A673 (cell line): ENCODE measurements at regions not wholly inside any gene's neighbourhood (a gene's known extent, or its start where the extent isn't known, plus 50 kb on each side); places are given as distances from the start of the nearest gene placed in this dataset.

Experiments
- BruUV-seq: library from RNA; stranded (reverse); fragments of 400-500 nt; replicated peaks from 2 replicates; lab custom pipeline; 2021; lab: Mats Ljungman, UMichigan
- CTCF ChIA-PET: fragments of 300-600 bp; sonication (Branson Sonifier 250); formaldehyde crosslinking; loops from one replicate; lab custom pipeline; 2022; ENCODE audit warnings: antibody characterized with exemption; lab: Charles Lee
- POLR2A ChIA-PET: fragments of 300-600 bp; sonication (Branson Sonifier 250); formaldehyde crosslinking; loops from one replicate; lab custom pipeline; 2022; ENCODE audit warnings: antibody characterized with exemption; ENCODE audit not compliant: low non-redundant PET; lab: Charles Lee
- DNase-seq: peaks from one replicate; pipeline ENCODE4 v3.0.0-alpha.2; 2015; ENCODE audit warnings: low spot score
- H3K27ac ChIP-seq: fragments of 200-600 bp; sonication (generic); 2 replicates; pipeline ENCODE4 v1.5.1; 2016; ENCODE audit warnings: mixed run types, low read depth, mild to moderate bottlenecking, mixed read lengths, antibody characterized with exemption, low read length; ENCODE audit not compliant: poor library complexity, severe bottlenecking
- H3K27me3 ChIP-seq: fragments of 200-600 bp; sonication (generic); replicated peaks from 2 replicates; pipeline ENCODE4 v1.6.1; 2017; ENCODE audit warnings: mixed run types, low read depth, mild to moderate bottlenecking, mixed read lengths, antibody characterized with exemption, low read length; ENCODE audit not compliant: insufficient read depth, poor library complexity
- H3K36me3 ChIP-seq: fragments of 200-600 bp; sonication (generic); 2 replicates; pipeline ENCODE4 v1.6.1; 2016; ENCODE audit warnings: mixed run types, mild to moderate bottlenecking, mixed read lengths, antibody characterized with exemption, low read length; ENCODE audit not compliant: insufficient read depth, poor library complexity, severe bottlenecking
- H3K4me1 ChIP-seq: fragments of 200-600 bp; sonication (generic); 2 replicates; pipeline ENCODE4 v1.6.1; 2017; ENCODE audit warnings: mixed run types, mild to moderate bottlenecking, mixed read lengths, antibody characterized with exemption, low read length; ENCODE audit not compliant: insufficient read depth, poor library complexity, severe bottlenecking
- H3K4me3 ChIP-seq: fragments of 200-600 bp; sonication (generic); 2 replicates; pipeline ENCODE4 v1.5.1; 2016; ENCODE audit warnings: low read depth, mixed run types, mild to moderate bottlenecking, mixed read lengths, low read length; ENCODE audit not compliant: poor library complexity, severe bottlenecking
- H3K9me3 ChIP-seq: fragments of 200-600 bp; sonication (generic); 2 replicates; pipeline ENCODE4 v1.6.1; 2016; ENCODE audit warnings: mixed run types, low read depth, mild to moderate bottlenecking, mixed read lengths, antibody characterized with exemption, low read length; ENCODE audit not compliant: poor library complexity, severe bottlenecking
- CTCF ChIP-seq: fragments of 300-800, 200-600 bp; sonication (generic); conservative IDR thresholded peaks from 2 replicates; pipeline ENCODE4 v1.5.1; 2017; ENCODE audit warnings: low read depth, mild to moderate bottlenecking, antibody characterized with exemption, low read length, moderate library complexity, mixed read lengths
- EZH2 ChIP-seq: fragments of 200-600 bp; sonication (generic); IDR thresholded peaks from 2 replicates; pipeline ENCODE4 v1.6.1; 2017; ENCODE audit warnings: borderline replicate concordance, low read depth, mild to moderate bottlenecking, mixed read lengths, antibody characterized with exemption, low read length; ENCODE audit not compliant: poor library complexity, severe bottlenecking
- intact Hi-C: fragments of 100-400 bp; cut with micrococcal nuclease; formaldehyde crosslinking; loops from one replicate; pipeline ENCODE4 v1.10.0; 2022; ENCODE audit not compliant: unreplicated experiment

GRCh38 chr13:47790755-47791154 is 210.3 kb downstream of the SUCLA2 start:
- Histone ChIP-seq H3K27ac (no peak overlapping the region), H3K27me3 (no peaks in the 10 kb centered on the region), H3K4me1 (no peaks in the 10 kb centered on the region), H3K36me3 (no peaks in the 10 kb centered on the region), H3K9me3 (no peaks in the 10 kb centered on the region), H3K4me3 (no peak overlapping the region)
- TF ChIP-seq CTCF (no peak), EZH2 (no peak)
- ChIA-PET CTCF (no interaction called here), POLR2A (no interaction called here)
- intact Hi-C loops = loop anchor here (10.0 kb wide), 1 partner anchor 974 kb away; no protein-coding TSS in a partner anchor
- no peak for DNase-seq
- BruUV-seq = no TSS peak

- Histone ChIP-seq H3K4me1 (no peaks in the 10 kb centered on the region), H3K27me3 (no peaks in the 10 kb centered on the region), H3K36me3 (no peaks in the 10 kb centered on the region), H3K27ac (no peak overlapping the region), H3K4me3 (no peak overlapping the region), H3K9me3 (no peaks in the 10 kb centered on the region)
- no TSS peak for BruUV-seq
- CTCF ChIA-PET = no interaction called here
- TF ChIP-seq CTCF (no peak), EZH2 (no peak)
- POLR2A ChIA-PET = no interaction called here
- DNase-seq = no peak
- intact Hi-C loops = no loop called here
Observed at GRCh38 chr13:47788844-47789243, 212.2 kb downstream of the SUCLA2 start.

- Histone ChIP-seq H3K27me3 (no peaks in the 10 kb centered on the region), H3K4me3 (no peak overlapping the region), H3K36me3 (no peaks in the 10 kb centered on the region), H3K4me1 (no peaks in the 10 kb centered on the region), H3K27ac (no peak overlapping the region), H3K9me3 (no peaks in the 10 kb centered on the region)
- no TSS peak for BruUV-seq
- ChIA-PET CTCF (no interaction called here), POLR2A (no interaction called here)
- no peak for DNase-seq
- TF ChIP-seq EZH2 (no peak), CTCF (no peak)
- intact Hi-C loops = loop anchor here (1.0 to 5.0 kb wide), 2 partner anchors 802 to 942 kb away; no protein-coding TSS in a partner anchor
Observed at GRCh38 chr13:47774671-47774994, 226.4 kb downstream of the SUCLA2 start.
